GM23338 (cell line): ENCODE measurements at regions not wholly inside any gene's neighbourhood (a gene's known extent, or its start where the extent isn't known, plus 50 kb on each side); places are given as distances from the start of the nearest gene placed in this dataset.

Experiments
- ATAC-seq: fragments of 200-7000 bp; cut with Tn5 transposase; 3 replicates; pipeline ENCODE4 v1.9.1; 2020
- DNase-seq: peaks from one replicate; pipeline ENCODE4 v3.0.0-alpha.2; 2015; ENCODE audit warnings: low spot score
- H2AFZ ChIP-seq: fragments of 200-600 bp; sonication (generic); 2 replicates; pipeline ENCODE4 v1.8.0; 2016; ENCODE audit warnings: antibody characterized with exemption, mild to moderate bottlenecking, moderate library complexity
- H3F3A ChIP-seq: fragments of 200-600 bp; sonication (generic); replicated peaks from 2 replicates; pipeline ENCODE4 v1.8.0; 2017; ENCODE audit warnings: antibody characterized with exemption, mixed run types, low read depth
- H3K27ac ChIP-seq: fragments of 200-600 bp; sonication (generic); 2 replicates; pipeline ENCODE4 v1.6.1; 2016; ENCODE audit warnings: low read depth
- H3K27me3 ChIP-seq: fragments of 200-600 bp; sonication (generic); 2 replicates; pipeline ENCODE4 v1.8.0; 2016; ENCODE audit warnings: mild to moderate bottlenecking, mixed run types, moderate library complexity; ENCODE audit not compliant: insufficient read depth
- H3K36me3 ChIP-seq: fragments of 200-600 bp; sonication (generic); 2 replicates; pipeline ENCODE4 v1.8.0; 2016; ENCODE audit warnings: mild to moderate bottlenecking; ENCODE audit not compliant: insufficient read depth
- H3K4me1 ChIP-seq: fragments of 200-600 bp; sonication (generic); 2 replicates; pipeline ENCODE4 v1.8.0; 2016; ENCODE audit warnings: mild to moderate bottlenecking, moderate library complexity; ENCODE audit not compliant: insufficient read depth
- H3K4me2 ChIP-seq: fragments of 200-600 bp; sonication (generic); 2 replicates; pipeline ENCODE4 v1.7.1; 2017; ENCODE audit warnings: mixed run types
- H3K4me3 ChIP-seq: fragments of 200-600 bp; sonication (generic); 2 replicates; pipeline ENCODE4 v1.6.1; 2016; ENCODE audit warnings: mixed run types
- H3K79me2 ChIP-seq: fragments of 200-600 bp; sonication (generic); replicated peaks from 2 replicates; pipeline ENCODE4 v1.8.0; 2017; ENCODE audit warnings: mild to moderate bottlenecking; ENCODE audit not compliant: insufficient read depth
- H3K9me2 ChIP-seq: fragments of 200-600 bp; sonication (generic); 2 replicates; pipeline ENCODE4 v1.8.0; 2017; ENCODE audit not compliant: insufficient read depth
- H4K20me1 ChIP-seq: fragments of 200-600 bp; sonication (generic); replicated peaks from 2 replicates; pipeline ENCODE4 v1.8.0; 2017; ENCODE audit warnings: mild to moderate bottlenecking; ENCODE audit not compliant: insufficient read depth
- H3K27ac Mint-ChIP-seq: 2 replicates; pipeline ENCODE4 v1.8.0; 2020; ENCODE audit warnings: inconsistent platforms, mild to moderate bottlenecking, moderate library complexity, mixed read lengths
- H3K27me3 Mint-ChIP-seq: 3 replicates; pipeline ENCODE4 v1.8.0; 2022; ENCODE audit warnings: low read depth, mild to moderate bottlenecking, moderate library complexity, mixed read lengths, inconsistent platforms; ENCODE audit not compliant: insufficient read depth, poor library complexity
- H3K36me3 Mint-ChIP-seq: 3 replicates; pipeline ENCODE4 v1.8.0; 2021; ENCODE audit warnings: low read depth, mild to moderate bottlenecking, inconsistent platforms, moderate library complexity, mixed read lengths
- H3K4me1 Mint-ChIP-seq: 3 replicates; pipeline ENCODE4 v1.8.0; 2020; ENCODE audit warnings: mild to moderate bottlenecking, inconsistent platforms, mixed read lengths
- H3K4me3 Mint-ChIP-seq: 3 replicates; pipeline ENCODE4 v1.8.0; 2021; ENCODE audit warnings: moderate library complexity, mild to moderate bottlenecking, inconsistent platforms, mixed read lengths
- H3K9me3 Mint-ChIP-seq: 3 replicates; pipeline ENCODE4 v1.8.0; 2020; ENCODE audit warnings: moderate library complexity, mild to moderate bottlenecking, inconsistent platforms, mixed read lengths
- CREB1 ChIP-seq: fragments of 250-450 bp; sonication (Bioruptor Pico); IDR thresholded peaks from 2 replicates; pipeline ENCODE4 v1.5.0; 2020; ENCODE audit warnings: low read depth, mild to moderate bottlenecking, moderate library complexity
- EZH2 ChIP-seq: fragments of 200-600 bp; sonication (generic); IDR thresholded peaks from one replicate; pipeline ENCODE4 v1.8.0; 2017; ENCODE audit warnings: antibody characterized with exemption, mild to moderate bottlenecking, low read depth; ENCODE audit not compliant: unreplicated experiment
- EZH2phosphoT487 ChIP-seq: fragments of 200-600 bp; sonication (generic); IDR thresholded peaks from one replicate; pipeline ENCODE4 v1.8.1; 2018; ENCODE audit warnings: antibody characterized with exemption; ENCODE audit not compliant: unreplicated experiment
- JUNB ChIP-seq: IDR thresholded peaks from one replicate; pipeline ENCODE4 v1.6.1; 2016; ENCODE audit warnings: antibody characterized with exemption; ENCODE audit not compliant: unreplicated experiment
- NANOG ChIP-seq: IDR thresholded peaks from 2 replicates; pipeline ENCODE4 v1.6.1; 2016; ENCODE audit warnings: antibody characterized with exemption, borderline replicate concordance
- POLR2AphosphoS5 ChIP-seq: IDR thresholded peaks from 2 replicates; pipeline ENCODE4 v1.6.1; 2016; ENCODE audit warnings: antibody characterized with exemption, low read depth
- STAT1 ChIP-seq: IDR thresholded peaks from one replicate; pipeline ENCODE4 v1.6.1; 2016; ENCODE audit warnings: antibody characterized with exemption; ENCODE audit not compliant: unreplicated experiment
- ZNF114 ChIP-seq: fragments of 250-450 bp; sonication (Bioruptor Pico); IDR thresholded peaks from 2 replicates; pipeline ENCODE4 v1.5.0; 2020; ENCODE audit warnings: mild to moderate bottlenecking, moderate library complexity
- ZNF331 ChIP-seq: fragments of 250-450 bp; sonication (Bioruptor Pico); IDR thresholded peaks from 2 replicates; pipeline ENCODE4 v1.5.0; 2020; ENCODE audit warnings: low read depth, mild to moderate bottlenecking, moderate library complexity
- TF ChIP-seq, protein P1 (sequence below): IDR thresholded peaks from 2 replicates; pipeline ENCODE4 v1.6.1; 2016; ENCODE audit warnings: antibody characterized with exemption
- TF ChIP-seq, protein P2 (sequence below), 2 experiments: fragments of 200-600 bp in 1 of 2; sonication (generic) in 1 of 2; conservative IDR thresholded peaks; 2 replicates each; pipeline versions ENCODE4 v1.5.1 to v1.6.1; 2016 to 2017; ENCODE audit warnings: antibody characterized with exemption in 2 of 2, low read depth in 2 of 2, mild to moderate bottlenecking in 2 of 2, moderate library complexity in 1 of 2
- TF ChIP-seq, protein P3 (sequence below): fragments of 250-450 bp; sonication (Bioruptor Pico); IDR thresholded peaks from 2 replicates; pipeline ENCODE4 v1.5.0; 2020; ENCODE audit warnings: mild to moderate bottlenecking, moderate library complexity
- TF ChIP-seq, protein P4 (sequence below): IDR thresholded peaks from one replicate; pipeline ENCODE4 v1.6.1; 2018; ENCODE audit warnings: antibody characterized with exemption; ENCODE audit not compliant: unreplicated experiment

DNA sequence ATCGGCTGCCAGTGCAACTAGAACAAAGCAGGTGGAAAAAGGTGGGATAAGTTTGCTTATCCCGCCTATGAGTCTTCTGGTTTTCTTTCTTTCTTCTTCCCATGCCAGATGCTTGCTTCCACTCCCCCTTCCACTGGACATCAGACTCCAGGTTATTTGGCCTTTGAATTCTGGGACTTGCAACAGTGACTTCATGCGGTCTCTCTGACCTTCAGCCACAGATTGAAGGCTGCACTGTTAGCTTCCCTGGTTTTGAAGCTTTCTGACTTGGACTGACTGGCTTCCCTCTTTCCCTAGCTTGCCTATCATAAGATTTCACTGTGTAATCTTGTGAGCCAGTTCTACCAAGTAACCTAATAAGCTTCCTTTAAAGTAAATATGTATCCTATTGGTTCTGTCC lies 878.4 kb upstream of the GJE1 start:
- Mint-ChIP-seq H3K4me1 (peaks cover 2% of the 10 kb centered on the region; the same call in 2 of the 3 replicates), H3K4me3 (no peak overlapping the region), H3K36me3 (no peaks in the 10 kb centered on the region), H3K9me3 (no peaks in the 10 kb centered on the region; the same call in 2 of the 3 replicates), H3K27me3 (no peaks in the 10 kb centered on the region), H3K27ac (no peak overlapping the region)
- H3K36me3 ChIP-seq: no peaks in the 10 kb centered on the region
- no peak overlapping the region for H3K4me3 ChIP-seq
- ATAC-seq (no peak), DNase-seq (no peak)
- H3F3A ChIP-seq: no peaks in the 10 kb centered on the region
- H3K79me2 ChIP-seq: no peaks in the 10 kb centered on the region
- H3K27me3 ChIP-seq: no peaks in the 10 kb centered on the region
- H2AFZ ChIP-seq: no peak overlapping the region
- H4K20me1 ChIP-seq: no peaks in the 10 kb centered on the region
- no peak overlapping the region for H3K27ac ChIP-seq
- H3K4me2 ChIP-seq: no peak overlapping the region
- H3K9me2 ChIP-seq: no peaks in the 10 kb centered on the region
- 0 out of 2 replicates have a peak, but pooled peaks cover 3% of the 10 kb centered on the region for H3K4me1 ChIP-seq
- no peak for TF ChIP-seq CREB1 (CRISPR knock-in tag)
- no peak for TF ChIP-seq NANOG
- TF ChIP-seq, protein P1, sequence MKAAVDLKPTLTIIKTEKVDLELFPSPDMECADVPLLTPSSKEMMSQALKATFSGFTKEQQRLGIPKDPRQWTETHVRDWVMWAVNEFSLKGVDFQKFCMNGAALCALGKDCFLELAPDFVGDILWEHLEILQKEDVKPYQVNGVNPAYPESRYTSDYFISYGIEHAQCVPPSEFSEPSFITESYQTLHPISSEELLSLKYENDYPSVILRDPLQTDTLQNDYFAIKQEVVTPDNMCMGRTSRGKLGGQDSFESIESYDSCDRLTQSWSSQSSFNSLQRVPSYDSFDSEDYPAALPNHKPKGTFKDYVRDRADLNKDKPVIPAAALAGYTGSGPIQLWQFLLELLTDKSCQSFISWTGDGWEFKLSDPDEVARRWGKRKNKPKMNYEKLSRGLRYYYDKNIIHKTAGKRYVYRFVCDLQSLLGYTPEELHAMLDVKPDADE: no peak
- no peak for TF ChIP-seq ZNF114 (CRISPR knock-in tag)
- TF ChIP-seq ZNF331 (CRISPR knock-in tag): no peak
- TF ChIP-seq STAT1: no peak
- TF ChIP-seq JUNB: no peak
- no peak for TF ChIP-seq EZH2
- TF ChIP-seq, protein P2, sequence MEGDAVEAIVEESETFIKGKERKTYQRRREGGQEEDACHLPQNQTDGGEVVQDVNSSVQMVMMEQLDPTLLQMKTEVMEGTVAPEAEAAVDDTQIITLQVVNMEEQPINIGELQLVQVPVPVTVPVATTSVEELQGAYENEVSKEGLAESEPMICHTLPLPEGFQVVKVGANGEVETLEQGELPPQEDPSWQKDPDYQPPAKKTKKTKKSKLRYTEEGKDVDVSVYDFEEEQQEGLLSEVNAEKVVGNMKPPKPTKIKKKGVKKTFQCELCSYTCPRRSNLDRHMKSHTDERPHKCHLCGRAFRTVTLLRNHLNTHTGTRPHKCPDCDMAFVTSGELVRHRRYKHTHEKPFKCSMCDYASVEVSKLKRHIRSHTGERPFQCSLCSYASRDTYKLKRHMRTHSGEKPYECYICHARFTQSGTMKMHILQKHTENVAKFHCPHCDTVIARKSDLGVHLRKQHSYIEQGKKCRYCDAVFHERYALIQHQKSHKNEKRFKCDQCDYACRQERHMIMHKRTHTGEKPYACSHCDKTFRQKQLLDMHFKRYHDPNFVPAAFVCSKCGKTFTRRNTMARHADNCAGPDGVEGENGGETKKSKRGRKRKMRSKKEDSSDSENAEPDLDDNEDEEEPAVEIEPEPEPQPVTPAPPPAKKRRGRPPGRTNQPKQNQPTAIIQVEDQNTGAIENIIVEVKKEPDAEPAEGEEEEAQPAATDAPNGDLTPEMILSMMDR (conservative IDR thresholded peaks at IDR 0.05; ENCODE audit: low read depth in 2 of 2): no peak
- TF ChIP-seq EZH2phosphoT487: no peak
- TF ChIP-seq, protein P3, sequence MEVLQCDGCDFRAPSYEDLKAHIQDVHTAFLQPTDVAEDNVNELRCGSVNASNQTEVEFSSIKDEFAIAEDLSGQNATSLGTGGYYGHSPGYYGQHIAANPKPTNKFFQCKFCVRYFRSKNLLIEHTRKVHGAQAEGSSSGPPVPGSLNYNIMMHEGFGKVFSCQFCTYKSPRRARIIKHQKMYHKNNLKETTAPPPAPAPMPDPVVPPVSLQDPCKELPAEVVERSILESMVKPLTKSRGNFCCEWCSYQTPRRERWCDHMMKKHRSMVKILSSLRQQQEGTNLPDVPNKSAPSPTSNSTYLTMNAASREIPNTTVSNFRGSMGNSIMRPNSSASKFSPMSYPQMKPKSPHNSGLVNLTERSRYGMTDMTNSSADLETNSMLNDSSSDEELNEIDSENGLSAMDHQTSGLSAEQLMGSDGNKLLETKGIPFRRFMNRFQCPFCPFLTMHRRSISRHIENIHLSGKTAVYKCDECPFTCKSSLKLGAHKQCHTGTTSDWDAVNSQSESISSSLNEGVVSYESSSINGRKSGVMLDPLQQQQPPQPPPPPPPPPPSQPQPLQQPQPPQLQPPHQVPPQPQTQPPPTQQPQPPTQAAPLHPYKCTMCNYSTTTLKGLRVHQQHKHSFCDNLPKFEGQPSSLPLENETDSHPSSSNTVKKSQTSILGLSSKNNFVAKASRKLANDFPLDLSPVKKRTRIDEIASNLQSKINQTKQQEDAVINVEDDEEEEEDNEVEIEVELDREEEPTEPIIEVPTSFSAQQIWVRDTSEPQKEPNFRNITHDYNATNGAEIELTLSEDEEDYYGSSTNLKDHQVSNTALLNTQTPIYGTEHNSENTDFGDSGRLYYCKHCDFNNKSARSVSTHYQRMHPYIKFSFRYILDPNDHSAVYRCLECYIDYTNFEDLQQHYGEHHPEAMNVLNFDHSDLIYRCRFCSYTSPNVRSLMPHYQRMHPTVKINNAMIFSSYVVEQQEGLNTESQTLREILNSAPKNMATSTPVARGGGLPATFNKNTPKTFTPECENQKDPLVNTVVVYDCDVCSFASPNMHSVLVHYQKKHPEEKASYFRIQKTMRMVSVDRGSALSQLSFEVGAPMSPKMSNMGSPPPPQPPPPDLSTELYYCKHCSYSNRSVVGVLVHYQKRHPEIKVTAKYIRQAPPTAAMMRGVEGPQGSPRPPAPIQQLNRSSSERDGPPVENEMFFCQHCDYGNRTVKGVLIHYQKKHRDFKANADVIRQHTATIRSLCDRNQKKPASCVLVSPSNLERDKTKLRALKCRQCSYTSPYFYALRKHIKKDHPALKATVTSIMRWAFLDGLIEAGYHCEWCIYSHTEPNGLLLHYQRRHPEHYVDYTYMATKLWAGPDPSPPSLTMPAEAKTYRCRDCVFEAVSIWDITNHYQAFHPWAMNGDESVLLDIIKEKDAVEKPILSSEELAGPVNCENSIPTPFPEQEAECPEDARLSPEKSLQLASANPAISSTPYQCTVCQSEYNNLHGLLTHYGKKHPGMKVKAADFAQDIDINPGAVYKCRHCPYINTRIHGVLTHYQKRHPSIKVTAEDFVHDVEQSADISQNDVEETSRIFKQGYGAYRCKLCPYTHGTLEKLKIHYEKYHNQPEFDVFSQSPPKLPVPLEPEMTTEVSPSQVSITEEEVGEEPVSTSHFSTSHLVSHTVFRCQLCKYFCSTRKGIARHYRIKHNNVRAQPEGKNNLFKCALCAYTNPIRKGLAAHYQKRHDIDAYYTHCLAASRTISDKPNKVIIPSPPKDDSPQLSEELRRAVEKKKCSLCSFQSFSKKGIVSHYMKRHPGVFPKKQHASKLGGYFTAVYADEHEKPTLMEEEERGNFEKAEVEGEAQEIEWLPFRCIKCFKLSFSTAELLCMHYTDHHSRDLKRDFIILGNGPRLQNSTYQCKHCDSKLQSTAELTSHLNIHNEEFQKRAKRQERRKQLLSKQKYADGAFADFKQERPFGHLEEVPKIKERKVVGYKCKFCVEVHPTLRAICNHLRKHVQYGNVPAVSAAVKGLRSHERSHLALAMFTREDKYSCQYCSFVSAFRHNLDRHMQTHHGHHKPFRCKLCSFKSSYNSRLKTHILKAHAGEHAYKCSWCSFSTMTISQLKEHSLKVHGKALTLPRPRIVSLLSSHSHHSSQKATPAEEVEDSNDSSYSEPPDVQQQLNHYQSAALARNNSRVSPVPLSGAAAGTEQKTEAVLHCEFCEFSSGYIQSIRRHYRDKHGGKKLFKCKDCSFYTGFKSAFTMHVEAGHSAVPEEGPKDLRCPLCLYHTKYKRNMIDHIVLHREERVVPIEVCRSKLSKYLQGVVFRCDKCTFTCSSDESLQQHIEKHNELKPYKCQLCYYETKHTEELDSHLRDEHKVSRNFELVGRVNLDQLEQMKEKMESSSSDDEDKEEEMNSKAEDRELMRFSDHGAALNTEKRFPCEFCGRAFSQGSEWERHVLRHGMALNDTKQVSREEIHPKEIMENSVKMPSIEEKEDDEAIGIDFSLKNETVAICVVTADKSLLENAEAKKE (CRISPR knock-in tag): no peak
- TF ChIP-seq POLR2AphosphoS5: no peak
- TF ChIP-seq, protein P4, sequence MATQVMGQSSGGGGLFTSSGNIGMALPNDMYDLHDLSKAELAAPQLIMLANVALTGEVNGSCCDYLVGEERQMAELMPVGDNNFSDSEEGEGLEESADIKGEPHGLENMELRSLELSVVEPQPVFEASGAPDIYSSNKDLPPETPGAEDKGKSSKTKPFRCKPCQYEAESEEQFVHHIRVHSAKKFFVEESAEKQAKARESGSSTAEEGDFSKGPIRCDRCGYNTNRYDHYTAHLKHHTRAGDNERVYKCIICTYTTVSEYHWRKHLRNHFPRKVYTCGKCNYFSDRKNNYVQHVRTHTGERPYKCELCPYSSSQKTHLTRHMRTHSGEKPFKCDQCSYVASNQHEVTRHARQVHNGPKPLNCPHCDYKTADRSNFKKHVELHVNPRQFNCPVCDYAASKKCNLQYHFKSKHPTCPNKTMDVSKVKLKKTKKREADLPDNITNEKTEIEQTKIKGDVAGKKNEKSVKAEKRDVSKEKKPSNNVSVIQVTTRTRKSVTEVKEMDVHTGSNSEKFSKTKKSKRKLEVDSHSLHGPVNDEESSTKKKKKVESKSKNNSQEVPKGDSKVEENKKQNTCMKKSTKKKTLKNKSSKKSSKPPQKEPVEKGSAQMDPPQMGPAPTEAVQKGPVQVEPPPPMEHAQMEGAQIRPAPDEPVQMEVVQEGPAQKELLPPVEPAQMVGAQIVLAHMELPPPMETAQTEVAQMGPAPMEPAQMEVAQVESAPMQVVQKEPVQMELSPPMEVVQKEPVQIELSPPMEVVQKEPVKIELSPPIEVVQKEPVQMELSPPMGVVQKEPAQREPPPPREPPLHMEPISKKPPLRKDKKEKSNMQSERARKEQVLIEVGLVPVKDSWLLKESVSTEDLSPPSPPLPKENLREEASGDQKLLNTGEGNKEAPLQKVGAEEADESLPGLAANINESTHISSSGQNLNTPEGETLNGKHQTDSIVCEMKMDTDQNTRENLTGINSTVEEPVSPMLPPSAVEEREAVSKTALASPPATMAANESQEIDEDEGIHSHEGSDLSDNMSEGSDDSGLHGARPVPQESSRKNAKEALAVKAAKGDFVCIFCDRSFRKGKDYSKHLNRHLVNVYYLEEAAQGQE: no peak
